ENCODE measurements at regions not wholly inside any gene's neighbourhood (a gene's known extent, or its start where the extent isn't known, plus 50 kb on each side); places are given as distances from the start of the nearest gene placed in this dataset.

DNA sequence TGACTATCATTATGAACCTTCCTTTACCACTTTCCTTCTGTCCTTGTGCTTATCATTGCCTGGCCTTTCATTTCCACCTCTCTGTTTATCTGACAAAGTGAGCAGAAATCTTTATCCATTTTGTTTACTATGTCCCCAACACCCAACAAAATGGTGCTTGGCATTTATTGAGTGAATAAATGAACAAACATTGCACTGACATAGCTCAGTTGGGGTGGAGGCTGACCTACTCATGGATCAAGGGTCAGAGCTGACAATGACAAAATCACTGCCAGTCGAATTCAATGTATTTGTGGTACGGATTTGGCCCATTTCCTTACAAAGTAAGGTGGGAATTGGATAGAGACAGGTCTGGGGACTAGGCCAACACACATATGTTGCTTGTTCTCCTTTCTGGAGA lies 257.4 kb upstream of the PLXNA2 start:
- TF ChIP-seq, protein P1, sequence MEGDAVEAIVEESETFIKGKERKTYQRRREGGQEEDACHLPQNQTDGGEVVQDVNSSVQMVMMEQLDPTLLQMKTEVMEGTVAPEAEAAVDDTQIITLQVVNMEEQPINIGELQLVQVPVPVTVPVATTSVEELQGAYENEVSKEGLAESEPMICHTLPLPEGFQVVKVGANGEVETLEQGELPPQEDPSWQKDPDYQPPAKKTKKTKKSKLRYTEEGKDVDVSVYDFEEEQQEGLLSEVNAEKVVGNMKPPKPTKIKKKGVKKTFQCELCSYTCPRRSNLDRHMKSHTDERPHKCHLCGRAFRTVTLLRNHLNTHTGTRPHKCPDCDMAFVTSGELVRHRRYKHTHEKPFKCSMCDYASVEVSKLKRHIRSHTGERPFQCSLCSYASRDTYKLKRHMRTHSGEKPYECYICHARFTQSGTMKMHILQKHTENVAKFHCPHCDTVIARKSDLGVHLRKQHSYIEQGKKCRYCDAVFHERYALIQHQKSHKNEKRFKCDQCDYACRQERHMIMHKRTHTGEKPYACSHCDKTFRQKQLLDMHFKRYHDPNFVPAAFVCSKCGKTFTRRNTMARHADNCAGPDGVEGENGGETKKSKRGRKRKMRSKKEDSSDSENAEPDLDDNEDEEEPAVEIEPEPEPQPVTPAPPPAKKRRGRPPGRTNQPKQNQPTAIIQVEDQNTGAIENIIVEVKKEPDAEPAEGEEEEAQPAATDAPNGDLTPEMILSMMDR (IDR thresholded peaks at IDR 0.05) = no peak
- no peak for TF ChIP-seq POLR2AphosphoS5 (IDR thresholded peaks at IDR 0.05)
- no peak for TF ChIP-seq POLR2A (IDR thresholded peaks at IDR 0.05)
- no peak for TF ChIP-seq EP300 (IDR thresholded peaks at IDR 0.05; ENCODE audit: low read depth)
